IPS DF 6.9 (cell line): ENCODE measurements at regions not wholly inside any gene's neighbourhood (a gene's known extent, or its start where the extent isn't known, plus 50 kb on each side); places are given as distances from the start of the nearest gene placed in this dataset.

Experiments
- DNase-seq: peaks from one replicate; pipeline ENCODE4 v3.0.0-alpha.2; 2013; ENCODE audit warnings: low read depth, low spot score
- H3K27ac ChIP-seq: one replicate; pipeline ENCODE4 v1.5.1; 2013; ENCODE audit warnings: low read length, control low read depth
- H3K27me3 ChIP-seq: 2 replicates; pipeline ENCODE4 v1.6.1; 2013; ENCODE audit warnings: mild to moderate bottlenecking, low read length; ENCODE audit not compliant: control insufficient read depth, insufficient read depth
- H3K36me3 ChIP-seq: 2 replicates; pipeline ENCODE4 v1.6.1; 2013; ENCODE audit warnings: low read length; ENCODE audit not compliant: control insufficient read depth, insufficient read depth
- H3K4me1 ChIP-seq: 2 replicates; pipeline ENCODE4 v1.6.1; 2013; ENCODE audit warnings: low read length; ENCODE audit not compliant: control insufficient read depth, insufficient read depth
- H3K4me3 ChIP-seq: 2 replicates; pipeline ENCODE4 v1.5.1; 2013; ENCODE audit warnings: mild to moderate bottlenecking, low read length
- H3K9me3 ChIP-seq: 2 replicates; pipeline ENCODE4 v1.6.1; 2013; ENCODE audit warnings: low read length, inconsistent platforms; ENCODE audit not compliant: control insufficient read depth, insufficient read depth
- WGBS: extraction: QIAGEN DNeasy Blood & Tissue Kit; methylation state at CpG from one replicate; pipeline ENCODE4 v1.1.7; 2013; ENCODE audit warnings: mixed read lengths, missing lambda C conversion rate; ENCODE audit not compliant: insufficient read length, insufficient coverage; 5-methylcytosine and 5-hydroxymethylcytosine counted together

GRCh38 chr21:26332867-26333266 is 162.3 kb upstream of the APP start:
- Histone ChIP-seq H3K27me3 (no peaks in the 10 kb centered on the region), H3K36me3 (no peaks in the 10 kb centered on the region), H3K27ac (no peak overlapping the region), H3K4me3 (no peak overlapping the region), H3K4me1 (no peaks in the 10 kb centered on the region), H3K9me3 (no peaks in the 10 kb centered on the region)
- WGBS, result no CpG with 5 or more reads among the region's 4 CpGs
- DNase-seq, result no peak

- H3K9me3 ChIP-seq, result no peaks in the 10 kb centered on the region
- no CpG with 5 or more reads among the region's 1 CpG for WGBS
- no peak for DNase-seq
- no peak overlapping the region for H3K4me3 ChIP-seq
- H3K36me3 ChIP-seq, result no peaks in the 10 kb centered on the region
- no peaks in the 10 kb centered on the region for H3K27me3 ChIP-seq
- H3K27ac ChIP-seq, result no peak overlapping the region
- no peaks in the 10 kb centered on the region for H3K4me1 ChIP-seq
Measured at GRCh38 chr21:26331205-26331980, 160.8 kb upstream of the APP start.

- no peaks in the 10 kb centered on the region for H3K9me3 ChIP-seq
- H3K36me3 ChIP-seq, result no peaks in the 10 kb centered on the region
- no peak overlapping the region for H3K27ac ChIP-seq
- DNase-seq, result no peak
- H3K4me3 ChIP-seq, result no peak overlapping the region
- H3K4me1 ChIP-seq, result no peaks in the 10 kb centered on the region
- H3K27me3 ChIP-seq, result no peaks in the 10 kb centered on the region
- WGBS, result no CpG with 5 or more reads among the region's 3 CpGs
Measured at GRCh38 chr21:26320596-26320995, 150.0 kb upstream of the APP start.

- WGBS, result no CpG with 5 or more reads among the region's 2 CpGs
- H3K36me3 ChIP-seq, result no peaks in the 10 kb centered on the region
Measured at GRCh38 chr21:26307640-26308039, 137.1 kb upstream of the APP start.

GRCh38 chr21:26297851-26298250 is 127.3 kb upstream of the APP start:
- no peaks in the 10 kb centered on the region for H3K4me1 ChIP-seq
- H3K36me3 ChIP-seq, result no peaks in the 10 kb centered on the region
- H3K27me3 ChIP-seq, result no peaks in the 10 kb centered on the region
- no peak overlapping the region for H3K27ac ChIP-seq
- DNase-seq, result no peak
- H3K9me3 ChIP-seq, result no peaks in the 10 kb centered on the region
- no peak overlapping the region for H3K4me3 ChIP-seq

More at GRCh38 chr21:26307640-26308039, 137.1 kb upstream of the APP start:
- Histone ChIP-seq H3K9me3 (no peaks in the 10 kb centered on the region; the same call in 1 of the 2 replicates), H3K27ac (no peak overlapping the region), H3K27me3 (no peaks in the 10 kb centered on the region), H3K4me1 (no peaks in the 10 kb centered on the region), H3K4me3 (no peak overlapping the region)
- DNase-seq, result no peak

GRCh38 chr21:26293141-26293946 is 122.8 kb upstream of the APP start:
- Histone ChIP-seq H3K9me3 (no peaks in the 10 kb centered on the region), H3K4me1 (no peaks in the 10 kb centered on the region), H3K36me3 (no peaks in the 10 kb centered on the region), H3K27me3 (no peaks in the 10 kb centered on the region), H3K4me3 (no peak overlapping the region), H3K27ac (no peak overlapping the region)
- no CpG with 5 or more reads among the region's 3 CpGs for WGBS
- no peak for DNase-seq

- no peaks in the 10 kb centered on the region for H3K27me3 ChIP-seq
- DNase-seq, result no peak
- H3K27ac ChIP-seq, result no peak overlapping the region
- WGBS, result no CpG with 5 or more reads among the region's 1 CpG
- H3K9me3 ChIP-seq, result no peaks in the 10 kb centered on the region
- H3K4me3 ChIP-seq, result no peak overlapping the region
- no peaks in the 10 kb centered on the region for H3K36me3 ChIP-seq
- H3K4me1 ChIP-seq, result no peaks in the 10 kb centered on the region
Measured at GRCh38 chr21:26288026-26288425, 117.5 kb upstream of the APP start.

GRCh38 chr21:26284531-26284930 is 114.0 kb upstream of the APP start:
- no CpG with 5 or more reads among the region's 1 CpG for WGBS
- H3K27me3 ChIP-seq, result no peaks in the 10 kb centered on the region

GRCh38 chr21:26282058-26282457 is 111.5 kb upstream of the APP start:
- peaks cover 1% of the 10 kb centered on the region; the same call in 1 of the 2 replicates for H3K4me1 ChIP-seq
- no peak overlapping the region for H3K27ac ChIP-seq
- H3K4me3 ChIP-seq, result no peak overlapping the region
- no peaks in the 10 kb centered on the region for H3K9me3 ChIP-seq
- WGBS, result no CpG with 5 or more reads among the region's 4 CpGs
- H3K27me3 ChIP-seq, result no peaks in the 10 kb centered on the region
- no peak for DNase-seq
- H3K36me3 ChIP-seq, result no peaks in the 10 kb centered on the region

More at GRCh38 chr21:26284531-26284930, 114.0 kb upstream of the APP start:
- DNase-seq, result no peak
- H3K36me3 ChIP-seq, result no peaks in the 10 kb centered on the region
- peaks cover 1% of the 10 kb centered on the region; the same call in 1 of the 2 replicates for H3K4me1 ChIP-seq
- H3K4me3 ChIP-seq, result no peak overlapping the region
- no peaks in the 10 kb centered on the region for H3K9me3 ChIP-seq
- no peak overlapping the region for H3K27ac ChIP-seq

GRCh38 chr21:26281506-26281905 is 110.9 kb upstream of the APP start:
- no peak overlapping the region for H3K27ac ChIP-seq
- DNase-seq, result no peak
- H3K9me3 ChIP-seq, result no peaks in the 10 kb centered on the region
- H3K4me1 ChIP-seq, result peaks cover 1% of the 10 kb centered on the region; the same call in 1 of the 2 replicates
- H3K4me3 ChIP-seq, result no peak overlapping the region
- no peaks in the 10 kb centered on the region for H3K36me3 ChIP-seq
- no peaks in the 10 kb centered on the region for H3K27me3 ChIP-seq
- WGBS, result no CpG with 5 or more reads among the region's 2 CpGs
